ENCODE measurements at regions not wholly inside any gene's neighbourhood (a gene's known extent, or its start where the extent isn't known, plus 50 kb on each side); places are given as distances from the start of the nearest gene placed in this dataset.

DNA sequence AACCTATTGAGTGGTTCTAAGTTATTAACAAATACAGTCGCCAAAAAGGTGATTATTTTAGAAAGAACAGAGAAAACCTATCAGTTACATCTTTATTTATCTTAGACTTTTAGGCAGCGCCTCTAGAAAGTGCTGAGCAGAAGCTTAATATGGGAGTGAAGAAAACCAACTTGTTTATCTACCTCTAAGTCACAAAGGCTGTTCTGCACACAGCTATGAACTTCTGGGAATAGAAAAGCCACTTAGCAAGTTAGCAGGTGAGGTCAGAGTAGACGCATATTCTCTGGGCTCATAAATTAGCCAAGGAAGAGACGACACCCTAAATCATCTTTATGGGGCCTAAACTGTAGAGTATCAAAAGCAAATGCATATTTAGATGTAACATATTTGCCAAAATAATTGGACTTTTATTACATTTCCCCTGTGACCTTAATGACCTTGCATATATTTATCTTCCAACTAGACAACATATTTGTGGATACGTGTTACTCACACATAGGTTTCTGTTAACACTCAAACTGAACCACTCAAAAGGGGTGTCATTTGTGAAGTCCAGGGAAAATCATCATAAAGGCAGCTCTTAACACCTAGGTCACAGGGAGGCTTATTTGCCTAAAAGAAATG is 267.1 kb downstream of the ADGB start:
- FAIRE-seq: no peak

DNA sequence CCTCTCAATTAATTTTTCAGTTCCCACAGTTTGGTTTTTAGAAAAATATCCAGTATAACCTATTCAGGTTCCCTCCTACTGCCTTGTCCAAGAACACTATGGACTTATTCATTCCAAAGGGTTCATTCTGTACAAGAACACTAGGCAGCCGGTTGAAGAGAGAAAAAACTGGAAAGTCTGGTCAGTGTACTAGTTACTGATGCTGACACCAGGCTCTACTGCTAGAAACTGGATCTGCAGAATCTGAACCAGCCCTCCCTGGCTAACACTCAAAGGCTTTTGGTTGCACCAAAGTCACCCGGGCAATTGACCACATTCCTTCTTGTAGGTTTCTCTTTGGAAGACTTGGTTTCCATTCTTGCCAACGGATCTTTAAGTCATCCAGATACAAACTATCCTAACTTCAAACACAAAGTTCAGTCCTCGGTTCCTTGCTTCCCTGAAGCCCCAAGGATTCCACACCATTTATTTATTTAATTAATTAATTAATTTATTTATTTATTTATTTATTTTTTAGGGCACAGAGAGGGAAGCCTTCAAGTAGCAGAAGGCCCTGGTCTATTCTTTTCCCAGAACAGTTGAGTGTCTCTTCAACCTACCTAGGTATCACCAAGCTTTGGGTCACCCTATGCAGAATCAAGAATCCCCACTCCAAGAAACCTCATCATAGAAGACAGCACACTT is 268.1 kb downstream of the ADGB start:
- FAIRE-seq: no peak

DNA sequence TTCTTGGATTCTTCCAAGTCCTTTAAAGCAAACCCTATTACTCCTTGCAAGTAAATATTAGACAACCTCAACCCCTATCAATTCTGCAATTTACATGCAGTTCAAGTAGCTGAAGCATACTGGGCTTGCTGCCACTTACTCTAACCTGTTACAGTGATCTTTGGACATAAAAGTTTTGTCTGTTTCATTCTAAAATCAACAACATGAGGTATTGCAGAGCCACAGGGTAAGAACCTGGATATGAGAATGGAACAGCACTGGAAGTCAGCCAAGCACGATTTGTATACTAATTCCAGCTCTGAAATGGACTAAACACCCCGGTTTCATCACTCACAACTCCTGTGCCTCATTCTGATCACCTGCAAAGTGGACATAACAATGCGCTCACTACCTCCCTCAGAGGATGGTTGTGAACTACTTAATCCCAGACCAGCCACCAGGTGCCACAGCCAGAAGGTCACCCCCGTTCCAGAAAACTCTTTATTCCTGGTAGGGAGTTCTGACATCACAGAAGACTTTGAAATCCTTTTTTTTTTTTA is 270.0 kb downstream of the ADGB start:
- no peak for FAIRE-seq

DNA sequence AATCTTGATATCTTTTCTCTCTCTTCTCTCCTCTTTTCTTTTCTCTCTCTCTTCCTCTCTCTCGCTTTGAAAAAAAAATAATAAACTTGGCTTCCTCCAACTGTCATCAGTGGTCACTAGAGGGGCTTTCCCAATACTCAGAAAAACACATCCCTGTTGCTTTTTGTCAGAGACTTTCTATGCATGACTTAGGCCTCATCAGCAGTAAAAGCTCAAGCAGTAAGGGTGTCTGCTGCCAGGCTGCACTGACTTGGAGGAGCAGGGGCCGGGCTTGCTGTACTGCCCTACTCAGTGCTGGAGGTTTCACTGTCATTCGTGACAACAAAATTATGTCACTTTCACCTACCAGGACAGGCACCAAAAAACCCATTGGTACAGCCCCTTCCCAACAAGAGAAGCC is 272.0 kb downstream of the ADGB start:
- no peak for FAIRE-seq

DNA sequence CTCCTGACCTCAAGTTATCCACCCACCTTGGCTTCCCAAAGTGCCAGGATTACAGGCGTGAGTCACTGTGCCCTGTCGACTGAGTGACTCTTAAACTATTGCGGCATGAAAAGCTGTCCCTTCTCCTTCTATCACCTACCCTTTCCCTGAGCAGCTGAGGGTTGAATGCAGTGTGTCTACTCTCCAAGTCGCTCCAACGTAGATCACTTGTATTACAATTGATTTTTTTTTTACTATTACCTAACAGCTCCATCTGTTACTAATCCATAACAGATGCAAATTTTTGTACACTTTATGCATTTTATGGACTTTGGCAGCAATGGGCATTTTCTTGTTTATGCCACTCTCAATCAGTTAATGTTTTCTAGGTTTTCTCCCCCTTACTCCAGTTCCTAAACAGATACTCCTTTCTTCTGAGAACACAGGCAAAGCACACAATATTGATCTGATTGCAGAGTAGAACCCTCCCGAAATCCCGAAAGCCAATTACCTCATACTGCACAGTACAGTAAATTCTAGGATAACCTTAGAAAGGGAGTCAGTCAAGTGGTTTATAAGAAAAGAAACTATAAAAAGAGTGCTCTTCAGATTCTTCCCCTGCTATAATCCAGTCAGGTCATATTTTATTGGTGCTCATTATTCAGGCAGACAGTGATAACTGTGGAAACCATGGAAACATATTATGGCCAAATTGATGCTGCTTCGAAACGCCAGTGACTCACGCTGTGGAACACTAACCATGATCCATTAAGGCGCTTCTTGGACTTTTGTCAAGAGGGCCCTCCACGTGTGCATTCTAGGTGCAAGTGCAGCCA is 273.0 kb downstream of the ADGB start:
- FAIRE-seq: no peak

- no peak for FAIRE-seq
Measured at GRCh38 chr6:146872426-146872785, 273.6 kb downstream of the ADGB start.

- FAIRE-seq: no peak
Measured at GRCh38 chr6:146874278-146875018, 275.7 kb downstream of the ADGB start.

- FAIRE-seq: no peak
Measured at GRCh38 chr6:146875927-146876270, 277.1 kb downstream of the ADGB start.

GRCh38 chr6:146876271-146877151 is 277.7 kb downstream of the ADGB start:
- FAIRE-seq: no peak

- FAIRE-seq: no peak
Measured at GRCh38 chr6:146878168-146878951, 279.6 kb downstream of the ADGB start.

GRCh38 chr6:146878952-146879340 is 280.2 kb downstream of the ADGB start:
- no peak for FAIRE-seq

DNA sequence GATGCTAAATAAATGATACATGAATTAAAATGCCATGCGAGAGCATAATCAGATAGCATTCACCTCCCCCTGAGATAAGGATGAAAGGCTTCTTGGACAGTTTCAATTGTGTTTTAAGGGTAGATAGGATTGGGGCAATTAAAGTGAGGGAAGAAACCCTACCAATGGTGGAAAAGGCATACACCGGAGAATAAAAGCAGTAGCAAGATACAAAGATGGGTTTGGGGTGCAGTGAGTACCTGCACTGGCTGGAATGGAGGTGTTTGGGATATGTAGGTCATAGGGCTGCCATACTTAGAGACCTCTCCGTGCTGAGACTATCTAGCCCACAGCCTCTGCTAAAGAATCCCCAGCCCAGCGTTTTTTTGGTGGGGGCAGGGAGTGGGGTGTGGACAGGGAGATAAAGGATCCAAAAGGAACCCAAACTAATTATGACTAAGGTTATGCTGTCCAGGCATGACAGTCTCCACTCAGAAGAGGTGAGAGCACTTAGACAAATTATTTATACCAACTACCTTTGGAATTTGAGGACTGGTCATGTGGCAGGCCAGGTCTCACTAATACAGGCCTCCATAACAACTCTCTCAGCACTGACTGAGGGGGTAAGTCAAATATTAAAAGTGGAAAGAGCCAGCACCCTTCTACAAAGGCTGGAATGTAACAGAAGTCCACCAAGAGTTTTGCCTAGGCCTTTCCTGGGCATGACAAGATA is 280.8 kb downstream of the ADGB start:
- no peak for FAIRE-seq

- no peak for FAIRE-seq
Measured at GRCh38 chr6:146881228-146882181, 282.7 kb downstream of the ADGB start.

DNA sequence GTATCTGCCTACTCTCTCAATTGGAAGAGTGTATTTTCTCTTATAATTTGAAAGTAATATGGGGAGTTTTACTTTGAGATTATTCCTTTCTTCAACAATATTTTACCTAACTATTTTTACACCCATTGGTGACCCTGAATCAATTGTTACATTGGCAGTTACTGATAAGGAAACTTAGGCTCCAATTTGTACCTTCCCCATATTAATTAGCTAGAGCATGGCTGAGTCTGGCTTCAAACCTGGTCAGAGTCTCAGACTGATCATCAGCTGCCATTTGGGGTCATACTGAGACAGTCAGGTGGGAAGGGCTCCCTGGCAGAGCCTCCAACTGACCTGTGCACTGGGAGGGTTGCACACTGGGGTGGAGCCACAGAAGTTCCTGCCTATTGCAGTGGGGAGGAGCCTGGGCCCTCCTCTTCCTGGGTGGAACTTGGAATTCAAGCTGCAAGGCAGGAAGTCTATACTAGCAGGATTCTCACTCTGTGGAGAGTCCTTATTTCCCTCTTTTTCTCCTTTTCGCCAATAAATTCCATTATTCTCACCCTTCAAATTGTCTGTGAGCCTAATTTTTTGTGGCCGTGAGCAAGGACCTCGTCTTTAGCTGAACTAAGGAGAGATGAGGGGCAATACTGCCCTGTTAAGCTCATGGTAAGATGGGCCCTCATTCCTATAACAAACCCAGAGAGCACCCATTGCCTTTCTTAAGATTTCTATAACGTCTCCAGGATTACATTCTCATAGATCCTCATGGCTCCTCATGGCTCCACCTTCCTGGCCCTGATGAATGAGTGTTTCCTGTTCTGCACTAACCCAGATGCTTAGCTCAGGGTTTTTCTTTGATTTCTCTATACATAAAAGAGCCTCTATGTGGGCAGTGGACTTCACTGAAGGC is 285.1 kb downstream of the ADGB start:
- no peak for FAIRE-seq

GRCh38 chr6:146884728-146885127 is 286.0 kb downstream of the ADGB start:
- FAIRE-seq: no peak

DNA sequence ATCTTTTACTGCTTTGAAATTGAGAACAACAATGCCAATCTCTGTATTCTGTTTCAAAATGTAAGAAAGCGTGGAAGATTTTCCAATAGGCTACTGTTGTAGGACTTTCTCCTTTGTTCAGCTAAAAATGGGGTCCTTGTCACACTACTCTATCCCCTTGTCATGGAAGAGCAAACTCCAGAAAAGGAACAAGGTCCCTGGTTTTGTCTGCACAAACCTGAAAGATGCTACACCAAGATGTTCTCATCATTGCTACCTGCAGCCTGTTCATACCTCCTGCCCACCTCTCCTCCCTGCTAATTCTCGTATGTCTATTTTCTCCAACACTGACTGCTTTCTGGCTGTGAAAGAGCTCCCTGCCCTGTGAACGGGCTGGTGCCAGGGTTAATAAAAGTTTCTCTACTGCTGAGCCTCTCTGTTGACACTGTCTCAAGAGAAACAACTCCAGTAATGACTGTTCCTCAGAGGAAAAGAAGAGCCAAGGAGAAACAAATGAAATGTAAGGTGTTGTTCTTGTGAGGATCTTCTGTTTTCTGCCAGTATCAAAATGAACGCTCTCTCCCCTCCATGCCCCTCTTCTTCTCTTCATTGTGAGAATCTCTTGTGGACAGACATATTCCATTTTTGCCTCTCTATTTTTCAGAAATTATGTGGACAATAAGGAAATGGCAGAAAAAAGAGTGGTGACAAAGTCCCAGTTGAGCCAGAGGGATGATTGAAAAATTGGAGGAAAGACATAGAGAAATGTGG is 287.1 kb downstream of the ADGB start:
- no peak for FAIRE-seq

DNA sequence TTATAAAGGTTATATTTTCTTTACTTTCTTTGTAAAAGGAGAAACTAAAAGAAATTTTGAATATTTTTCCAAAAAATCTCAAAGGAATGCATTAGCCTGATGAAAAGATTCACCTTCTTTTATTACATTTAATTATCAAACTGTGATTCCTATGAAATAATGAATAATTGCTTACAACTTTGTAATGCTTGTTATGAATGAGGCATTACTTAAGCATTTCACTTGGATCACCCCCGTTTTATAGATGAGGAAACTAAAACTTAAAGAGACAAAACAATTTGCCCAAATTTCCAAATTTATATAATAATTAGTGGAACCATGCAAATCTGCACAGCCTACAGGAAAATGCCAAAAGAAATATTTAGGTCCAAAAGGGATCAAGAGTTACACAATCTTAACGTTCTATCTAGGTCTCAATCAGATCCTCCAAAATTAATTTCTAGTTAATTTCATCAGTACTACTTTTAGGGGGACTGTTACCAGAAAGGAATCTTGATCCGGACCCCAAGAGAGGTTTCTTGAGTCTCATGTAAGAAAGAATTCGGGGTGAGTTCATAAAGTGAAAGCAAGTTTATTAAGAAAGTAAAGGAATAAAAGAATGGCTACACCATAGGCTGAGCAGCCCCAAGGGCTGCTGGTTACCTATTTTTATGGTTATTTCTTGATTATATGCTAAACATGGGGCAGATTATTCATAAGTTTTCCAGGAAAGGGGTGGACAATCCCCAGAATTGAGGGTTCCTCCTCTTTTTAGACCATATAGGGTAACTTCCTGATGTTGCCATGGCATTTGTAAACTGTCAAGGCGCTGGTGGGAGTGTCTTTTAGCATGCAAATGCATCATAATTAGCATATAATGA is 288.0 kb downstream of the ADGB start:
- peak; percentile 19 for FAIRE-seq

Data from G401.6 (cell line).